Activated naive CD8-positive, alpha-beta T cell treated with anti-CD3 and anti-CD28 coated beads, Interleukin-2, amount 50 U/mL, for 24 hours (primary cell): ENCODE measurements at regions not wholly inside any gene's neighbourhood (a gene's known extent, or its start where the extent isn't known, plus 50 kb on each side); places are given as distances from the start of the nearest gene placed in this dataset.

Source experiments
- ATAC-seq: fragments of 150-1000 bp; cut with Tn5 transposase; one replicate; pipeline ENCODE4 v1.10.0; 2021
- DNase-seq: peaks from one replicate; pipeline ENCODE4 v3.0.0; 2021
- H3K27ac Mint-ChIP-seq: one replicate; pipeline ENCODE4 v1.8.0; 2021; ENCODE audit warnings: mild to moderate bottlenecking, mixed read lengths
- H3K27me3 Mint-ChIP-seq: one replicate; pipeline ENCODE4 v1.8.0; 2021; ENCODE audit warnings: mixed read lengths
- H3K36me3 Mint-ChIP-seq: one replicate; pipeline ENCODE4 v1.8.0; 2021; ENCODE audit warnings: low read depth, mixed read lengths
- H3K4me1 Mint-ChIP-seq: one replicate; pipeline ENCODE4 v1.8.0; 2021; ENCODE audit warnings: mixed read lengths
- H3K4me3 Mint-ChIP-seq: one replicate; pipeline ENCODE4 v1.8.0; 2021; ENCODE audit warnings: mild to moderate bottlenecking, moderate library complexity, mixed read lengths
- H3K9me3 Mint-ChIP-seq: one replicate; pipeline ENCODE4 v1.8.0; 2021; ENCODE audit warnings: mixed read lengths

DNA sequence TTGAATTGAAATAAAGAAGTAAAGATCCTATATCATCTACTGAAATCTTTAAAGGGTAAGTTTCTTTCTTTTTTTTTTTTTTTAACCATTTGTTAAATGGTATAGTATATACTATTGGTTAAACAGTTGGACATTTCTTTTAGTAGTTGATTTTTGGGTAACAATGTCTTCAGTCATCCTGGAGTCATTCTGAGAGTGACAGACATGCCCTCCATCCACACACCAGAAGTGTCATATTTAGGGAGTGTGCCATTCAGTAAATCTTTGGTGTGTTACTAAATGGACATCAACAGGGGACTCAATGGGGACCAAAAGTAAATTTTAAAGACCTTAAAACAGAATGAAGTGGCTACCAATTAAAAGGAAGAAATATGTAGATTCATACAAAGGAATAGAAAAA is 50.8 kb upstream of the SLC39A10 start:
- Mint-ChIP-seq H3K36me3 (no peaks in the 10 kb centered on the region), H3K27ac (no peak overlapping the region), H3K9me3 (no peaks in the 10 kb centered on the region), H3K4me1 (peaks cover 23% of the 10 kb centered on the region), H3K27me3 (no peaks in the 10 kb centered on the region), H3K4me3 (no peak overlapping the region)
- DNase-seq, result no peak
- no peak for ATAC-seq

- Mint-ChIP-seq H3K4me1 (peaks cover 25% of the 10 kb centered on the region), H3K27ac (no peak overlapping the region), H3K9me3 (no peaks in the 10 kb centered on the region), H3K4me3 (no peak overlapping the region), H3K36me3 (no peaks in the 10 kb centered on the region), H3K27me3 (no peaks in the 10 kb centered on the region)
- DNase-seq, result no peak
- ATAC-seq, result no peak
Observed at GRCh38 chr2:195604706-195605105, 52.3 kb upstream of the SLC39A10 start.

DNA sequence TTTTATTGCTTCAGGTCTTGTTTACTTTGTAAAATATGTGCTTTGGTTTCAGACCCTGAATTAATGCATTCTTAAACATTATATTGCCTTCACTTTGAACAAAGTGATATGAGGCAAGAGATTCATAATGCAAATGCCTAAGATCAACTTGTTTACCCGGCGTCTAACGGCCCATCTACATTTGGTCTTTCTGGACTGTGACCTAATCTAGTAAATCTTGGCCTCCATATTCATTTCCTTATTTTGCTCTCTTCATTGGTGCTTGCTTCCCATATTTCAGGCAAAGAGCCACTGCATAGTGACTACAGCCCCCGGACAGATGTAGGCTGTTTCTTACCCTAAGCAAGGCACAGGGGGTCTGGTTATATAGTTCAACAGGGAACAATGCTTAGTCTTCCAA is 53.0 kb upstream of the SLC39A10 start:
- H3K27ac Mint-ChIP-seq, result no peak overlapping the region
- H3K4me1 Mint-ChIP-seq, result peaks cover 19% of the 10 kb centered on the region
- H3K4me3 Mint-ChIP-seq, result no peak overlapping the region
- H3K27me3 Mint-ChIP-seq, result no peaks in the 10 kb centered on the region
- DNase-seq, result no peak
- H3K9me3 Mint-ChIP-seq, result no peaks in the 10 kb centered on the region
- no peak for ATAC-seq
- no peaks in the 10 kb centered on the region for H3K36me3 Mint-ChIP-seq

DNA sequence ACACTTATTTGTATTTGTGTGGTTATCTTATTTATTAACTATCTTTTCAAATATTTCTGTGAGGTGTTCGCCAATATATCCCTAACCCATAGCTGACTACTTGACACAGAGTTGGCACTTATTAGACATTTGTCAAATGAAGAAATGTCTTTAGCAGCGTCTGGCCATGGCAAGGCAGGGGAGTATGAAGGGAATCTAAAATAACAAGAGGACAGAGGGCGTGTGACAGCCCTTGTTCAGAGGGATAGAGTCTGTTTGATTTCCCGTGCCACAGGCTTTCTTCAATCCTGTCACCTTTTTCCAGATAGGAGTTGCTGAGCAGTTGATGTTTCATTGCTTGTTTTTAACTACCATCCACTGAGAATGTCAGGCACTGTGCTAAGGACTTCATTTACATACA is 53.6 kb upstream of the SLC39A10 start:
- H3K4me3 Mint-ChIP-seq, result no peak overlapping the region
- DNase-seq (no peak), ATAC-seq (no peak)
- H3K36me3 Mint-ChIP-seq, result peaks cover 1% of the 10 kb centered on the region
- no peaks in the 10 kb centered on the region for H3K9me3 Mint-ChIP-seq
- peaks cover 15% of the 10 kb centered on the region for H3K4me1 Mint-ChIP-seq
- no peaks in the 10 kb centered on the region for H3K27me3 Mint-ChIP-seq
- no peak overlapping the region for H3K27ac Mint-ChIP-seq

GRCh38 chr2:195602687-195603086 is 54.3 kb upstream of the SLC39A10 start:
- DNase-seq (no peak), ATAC-seq (no peak)
- Mint-ChIP-seq H3K4me3 (no peak overlapping the region), H3K36me3 (peaks cover 1% of the 10 kb centered on the region), H3K27ac (no peak overlapping the region), H3K4me1 (peaks cover 15% of the 10 kb centered on the region), H3K27me3 (no peaks in the 10 kb centered on the region), H3K9me3 (no peaks in the 10 kb centered on the region)

DNA sequence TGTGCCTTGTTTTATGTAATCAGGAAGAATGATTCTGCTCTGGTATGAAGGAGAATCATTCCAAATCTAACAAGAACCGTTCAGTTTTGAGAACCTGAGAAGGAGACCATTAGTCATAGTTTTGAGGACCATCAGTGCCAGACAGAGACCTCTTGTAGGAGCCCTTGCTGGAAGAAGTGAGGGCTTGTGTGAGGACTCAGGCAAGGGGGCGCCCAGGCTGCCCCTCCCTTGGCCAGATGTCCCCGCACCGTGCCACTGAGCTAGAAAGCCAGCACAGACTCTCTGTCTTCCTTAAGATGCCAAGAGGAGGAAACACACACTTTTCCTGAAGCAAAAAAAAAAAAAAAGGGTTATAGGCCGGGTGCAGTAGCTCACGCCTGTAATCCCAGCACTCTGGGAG is 55.7 kb upstream of the SLC39A10 start:
- ATAC-seq (no peak), DNase-seq (no peak)
- H3K27ac Mint-ChIP-seq, result no peak overlapping the region
- no peaks in the 10 kb centered on the region for H3K9me3 Mint-ChIP-seq
- H3K4me1 Mint-ChIP-seq, result peaks cover 15% of the 10 kb centered on the region
- peaks cover 1% of the 10 kb centered on the region for H3K36me3 Mint-ChIP-seq
- H3K4me3 Mint-ChIP-seq, result no peak overlapping the region
- H3K27me3 Mint-ChIP-seq, result no peaks in the 10 kb centered on the region

DNA sequence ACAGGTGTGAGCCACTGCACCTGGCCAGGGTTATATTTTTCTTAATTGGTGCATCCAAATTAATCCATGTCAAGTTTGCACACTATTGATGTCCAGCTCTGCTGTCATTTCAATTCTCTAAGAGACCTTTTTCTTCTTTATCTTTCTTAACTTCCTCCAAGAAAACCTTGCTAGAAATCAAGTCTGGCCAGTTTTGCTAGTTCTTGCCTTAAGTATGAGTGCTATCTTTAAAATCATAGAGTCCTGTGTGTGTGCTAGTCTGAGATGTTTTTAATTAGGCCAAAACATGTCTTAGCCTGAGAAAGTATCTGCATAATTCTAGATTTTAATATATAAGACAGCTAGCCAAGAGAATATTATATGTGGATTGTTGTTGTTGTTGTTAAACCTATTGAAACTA is 56.2 kb upstream of the SLC39A10 start:
- Mint-ChIP-seq H3K27ac (no peak overlapping the region), H3K4me1 (peaks cover 15% of the 10 kb centered on the region), H3K4me3 (no peak overlapping the region), H3K9me3 (no peaks in the 10 kb centered on the region), H3K36me3 (peaks cover 1% of the 10 kb centered on the region), H3K27me3 (no peaks in the 10 kb centered on the region)
- DNase-seq (no peak), ATAC-seq (no peak)

- Mint-ChIP-seq H3K27me3 (no peaks in the 10 kb centered on the region), H3K36me3 (peaks cover 1% of the 10 kb centered on the region), H3K27ac (no peak overlapping the region), H3K9me3 (no peaks in the 10 kb centered on the region), H3K4me1 (peaks cover 14% of the 10 kb centered on the region), H3K4me3 (no peak overlapping the region)
- ATAC-seq, result no peak
- no peak for DNase-seq
Observed at GRCh38 chr2:195596840-195597239, 60.2 kb upstream of the SLC39A10 start.

GRCh38 chr2:195595825-195596224 is 61.2 kb upstream of the SLC39A10 start:
- Mint-ChIP-seq H3K27me3 (no peaks in the 10 kb centered on the region), H3K36me3 (peaks cover 1% of the 10 kb centered on the region), H3K4me3 (no peak overlapping the region), H3K27ac (no peak overlapping the region), H3K4me1 (peaks cover 9% of the 10 kb centered on the region), H3K9me3 (no peaks in the 10 kb centered on the region)
- DNase-seq (no peak), ATAC-seq (no peak)

- Mint-ChIP-seq H3K4me3 (no peak overlapping the region), H3K36me3 (peaks cover 1% of the 10 kb centered on the region), H3K9me3 (no peaks in the 10 kb centered on the region), H3K27me3 (no peaks in the 10 kb centered on the region), H3K27ac (no peak overlapping the region), H3K4me1 (peaks cover 9% of the 10 kb centered on the region)
- ATAC-seq (no peak), DNase-seq (no peak)
Observed at GRCh38 chr2:195594919-195595694, 61.9 kb upstream of the SLC39A10 start.

- peaks cover 1% of the 10 kb centered on the region for H3K36me3 Mint-ChIP-seq
- H3K4me1 Mint-ChIP-seq, result peaks cover 9% of the 10 kb centered on the region
- no peak for ATAC-seq
- H3K27ac Mint-ChIP-seq, result no peak overlapping the region
- DNase-seq, result no peak
- H3K9me3 Mint-ChIP-seq, result no peaks in the 10 kb centered on the region
- no peak overlapping the region for H3K4me3 Mint-ChIP-seq
- H3K27me3 Mint-ChIP-seq, result no peaks in the 10 kb centered on the region
Observed at GRCh38 chr2:195594248-195594647, 62.8 kb upstream of the SLC39A10 start.

- no peak overlapping the region for H3K27ac Mint-ChIP-seq
- ATAC-seq, result no peak
- H3K4me1 Mint-ChIP-seq, result peaks cover 9% of the 10 kb centered on the region
Observed at GRCh38 chr2:195592105-195592504, 64.9 kb upstream of the SLC39A10 start.

DNA sequence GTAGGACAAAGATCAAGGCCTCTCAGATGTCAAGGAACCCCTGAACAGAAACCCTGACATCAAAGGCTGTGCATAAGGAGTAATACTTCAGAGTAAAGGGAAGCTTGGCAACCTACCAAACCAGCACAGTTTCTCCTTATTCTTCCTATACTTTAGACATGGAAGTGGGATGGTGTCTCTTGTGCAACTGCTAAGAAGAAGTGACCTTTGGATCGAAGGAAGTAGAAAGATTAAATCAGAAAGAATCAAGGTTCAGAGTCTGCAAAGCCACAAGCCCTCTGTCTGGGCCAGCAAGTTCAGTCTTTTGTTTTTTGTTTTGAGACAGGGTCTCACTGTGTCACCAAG is 66.2 kb upstream of the SLC39A10 start:
- Mint-ChIP-seq H3K27me3 (no peaks in the 10 kb centered on the region), H3K27ac (no peak overlapping the region), H3K4me1 (peaks cover 9% of the 10 kb centered on the region), H3K4me3 (no peak overlapping the region), H3K36me3 (no peaks in the 10 kb centered on the region), H3K9me3 (no peaks in the 10 kb centered on the region)
- DNase-seq (no peak), ATAC-seq (no peak)

More at GRCh38 chr2:195592105-195592504, 64.9 kb upstream of the SLC39A10 start:
- H3K4me3 Mint-ChIP-seq, result no peak overlapping the region
- H3K27me3 Mint-ChIP-seq, result no peaks in the 10 kb centered on the region
- no peak for DNase-seq
- no peaks in the 10 kb centered on the region for H3K9me3 Mint-ChIP-seq
- H3K36me3 Mint-ChIP-seq, result no peaks in the 10 kb centered on the region

DNA sequence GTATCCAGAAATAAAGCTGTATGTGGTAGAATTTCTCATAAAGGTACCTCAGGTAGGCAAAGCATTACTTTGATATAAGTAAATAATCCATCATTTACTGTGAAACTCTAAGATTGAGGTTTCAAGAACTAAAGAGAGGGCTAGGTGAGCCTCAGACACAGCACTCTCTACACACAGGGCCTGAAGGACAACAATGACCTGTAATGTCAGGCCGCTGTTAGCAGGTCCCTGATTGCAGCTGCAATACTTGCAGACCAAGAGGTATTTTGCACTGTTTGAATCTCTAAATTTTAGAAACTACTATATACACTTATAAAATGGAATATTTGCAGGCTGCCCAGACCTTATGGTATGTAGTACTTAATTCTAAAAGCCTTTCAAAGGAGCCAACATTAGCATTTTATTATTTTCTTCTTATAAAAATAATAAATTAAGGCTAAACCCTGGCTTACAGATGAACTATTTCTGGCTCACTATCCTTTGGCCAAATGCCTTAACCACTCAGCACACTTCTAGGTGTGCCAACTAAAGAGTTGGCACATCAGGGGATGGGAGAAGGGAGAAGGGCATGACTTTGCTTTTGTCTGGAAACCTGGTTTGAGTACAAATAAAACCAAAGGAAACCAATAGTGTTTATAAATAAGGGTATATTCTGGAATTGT is 66.7 kb upstream of the SLC39A10 start:
- no peaks in the 10 kb centered on the region for H3K36me3 Mint-ChIP-seq
- no peaks in the 10 kb centered on the region for H3K9me3 Mint-ChIP-seq
- ATAC-seq, result no peak
- H3K27ac Mint-ChIP-seq, result no peak overlapping the region
- no peaks in the 10 kb centered on the region for H3K27me3 Mint-ChIP-seq
- H3K4me1 Mint-ChIP-seq, result peaks cover 9% of the 10 kb centered on the region
- no peak overlapping the region for H3K4me3 Mint-ChIP-seq
- no peak for DNase-seq

- H3K9me3 Mint-ChIP-seq, result no peaks in the 10 kb centered on the region
- H3K36me3 Mint-ChIP-seq, result no peaks in the 10 kb centered on the region
- ATAC-seq (no peak), DNase-seq (no peak)
- H3K4me3 Mint-ChIP-seq, result no peak overlapping the region
- H3K27ac Mint-ChIP-seq, result no peak overlapping the region
- H3K4me1 Mint-ChIP-seq, result no peaks in the 10 kb centered on the region
- no peaks in the 10 kb centered on the region for H3K27me3 Mint-ChIP-seq
Observed at GRCh38 chr2:195587966-195588365, 69.1 kb upstream of the SLC39A10 start.
